HCEC 1CT (cell line): ENCODE measurements at regions not wholly inside any gene's neighbourhood (a gene's known extent, or its start where the extent isn't known, plus 50 kb on each side); places are given as distances from the start of the nearest gene placed in this dataset.
A peak's percentile ranks its signal among the peaks of the same experiment; 100 is the strongest.
"Not testable (repeated sequence)": the region's sequence is repeated elsewhere in the genome, so short reads cannot be mapped to it uniquely, and the experiment has no call there.

Experiments
- DNase-seq: peaks from one replicate; pipeline ENCODE4 v3.0.0-alpha.2; 2017

DNA sequence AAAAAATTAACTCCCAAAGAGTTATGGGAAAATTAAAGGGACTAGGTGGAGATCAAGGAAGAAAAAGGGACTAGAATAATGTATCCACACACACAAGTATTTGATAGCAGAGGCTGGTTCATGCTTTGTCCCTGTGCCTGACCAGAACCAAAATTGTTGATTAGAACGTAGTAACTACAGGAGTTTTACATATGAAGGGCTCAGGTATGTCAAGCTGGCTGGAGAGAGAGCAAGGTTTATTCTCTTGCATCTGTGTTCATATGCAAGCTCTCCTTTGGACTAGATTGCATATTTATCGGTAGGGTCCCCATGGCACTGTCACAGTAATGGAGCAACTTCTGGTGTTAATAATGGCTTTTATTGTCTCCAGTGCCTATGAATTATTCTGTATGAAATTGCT is 239.9 kb upstream of the TRPM3 start:
- no peak for DNase-seq

DNA sequence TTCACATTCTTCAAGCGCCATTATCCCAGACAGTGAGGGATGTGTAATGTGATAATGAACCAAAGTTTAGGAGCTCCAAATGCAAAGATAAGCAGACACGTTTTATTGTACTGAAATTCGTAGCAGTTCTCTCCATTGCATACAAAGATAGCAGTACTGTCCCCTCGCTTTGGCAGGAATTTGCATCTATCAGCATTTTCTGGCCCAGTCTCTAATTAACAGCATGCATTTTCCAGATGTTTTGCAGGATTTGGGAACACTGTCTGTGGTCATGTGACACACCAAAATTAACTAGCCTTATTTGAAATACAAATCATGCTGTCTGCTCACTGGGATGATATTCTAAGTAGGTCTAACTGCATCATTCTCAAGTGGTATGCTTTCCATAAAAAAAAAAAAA is 235.9 kb upstream of the TRPM3 start:
- no peak for DNase-seq

DNA sequence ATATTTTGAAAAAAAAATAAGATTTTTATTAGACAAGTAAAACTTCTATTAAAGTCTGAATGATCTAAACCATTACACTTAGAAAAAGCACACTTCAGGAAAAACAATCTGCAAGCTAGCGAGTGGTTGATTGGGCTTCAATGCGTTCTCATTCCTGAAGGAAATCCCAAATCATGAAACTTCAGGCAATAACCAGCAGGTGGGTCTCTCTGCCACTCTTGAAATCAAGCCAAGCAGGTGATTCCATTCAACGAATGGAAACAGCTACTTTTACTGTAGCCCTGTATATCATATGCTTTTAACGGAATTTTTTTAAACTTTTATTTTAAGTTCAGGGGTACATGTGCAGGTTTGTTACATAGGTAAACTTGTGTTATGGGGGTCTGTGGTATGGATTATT is 234.5 kb upstream of the TRPM3 start:
- DNase-seq: no peak

DNA sequence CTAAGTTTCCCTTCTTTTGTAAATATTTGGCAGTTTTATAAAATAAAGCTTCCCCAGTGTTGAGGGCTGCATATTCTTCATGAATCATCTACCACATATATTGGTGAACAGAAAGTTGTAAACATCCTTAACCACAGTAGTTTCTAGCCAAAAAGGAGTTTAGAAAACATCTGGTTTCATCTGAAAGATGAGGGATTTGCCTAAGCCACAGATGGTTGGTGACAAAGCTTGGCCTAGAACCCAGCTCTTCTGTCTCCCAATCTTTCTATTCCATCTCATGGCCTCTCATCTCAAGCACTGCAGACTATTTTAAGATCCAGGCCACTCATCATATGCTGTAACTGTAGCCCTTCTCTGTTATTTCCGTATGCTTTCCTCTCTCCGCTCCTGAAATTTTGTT is 232.3 kb upstream of the TRPM3 start:
- DNase-seq: peak; percentile 19

DNA sequence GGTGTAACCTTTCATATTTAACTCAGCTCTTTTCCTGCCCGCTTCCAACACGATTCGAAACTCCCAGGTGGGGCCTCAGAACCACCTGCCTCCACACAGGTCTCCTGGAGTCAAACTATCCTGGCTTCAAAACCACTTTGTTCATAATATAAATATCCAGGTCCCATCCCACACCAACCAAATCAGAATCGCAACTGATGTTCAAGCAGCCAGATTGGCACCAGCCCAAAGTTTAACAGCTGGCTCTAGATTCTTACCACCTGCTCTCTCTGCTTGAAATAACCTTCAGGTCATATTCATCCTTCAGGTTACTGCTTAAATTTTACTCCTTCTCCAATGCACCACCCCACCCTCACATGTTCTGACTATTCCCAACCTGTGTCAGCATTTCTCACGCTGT is 231.4 kb upstream of the TRPM3 start:
- DNase-seq: no peak

DNA sequence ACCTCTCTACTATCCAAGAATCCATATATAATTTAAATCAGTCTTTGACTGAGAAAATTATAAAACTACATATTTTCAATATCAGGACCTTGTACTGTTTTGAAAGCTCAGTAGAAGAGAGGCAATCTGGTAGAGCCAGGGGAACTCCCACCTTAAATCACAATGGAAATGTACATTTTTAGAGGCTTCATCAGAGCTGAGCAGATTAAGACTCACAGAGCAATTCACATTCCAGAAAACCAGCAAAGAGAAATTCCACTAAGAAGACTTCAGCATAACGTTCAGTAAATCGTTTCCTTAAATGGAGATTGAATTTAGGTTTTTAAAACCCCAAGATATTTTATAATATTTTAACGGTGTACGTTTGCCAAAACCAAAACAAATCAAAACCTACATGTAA is 227.8 kb upstream of the TRPM3 start:
- peak; percentile 8 for DNase-seq

DNA sequence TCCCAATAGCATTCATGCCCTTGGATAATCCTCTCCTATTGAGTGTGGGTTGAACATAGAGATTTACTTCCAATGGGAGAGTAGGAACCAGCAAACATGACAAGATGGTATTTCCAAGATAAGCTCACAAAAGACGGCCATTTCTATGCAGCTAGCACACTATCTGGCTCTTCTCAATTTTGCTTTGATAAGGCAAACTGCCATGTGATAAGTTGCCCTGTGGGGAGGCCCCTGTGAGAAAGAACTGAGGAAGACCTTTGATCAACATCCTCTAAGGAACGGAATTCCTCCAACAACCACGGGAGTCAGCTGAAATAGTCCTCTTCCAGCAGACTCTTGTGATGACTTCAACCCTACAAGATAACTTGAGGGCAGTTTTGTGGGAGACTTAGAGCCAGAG is 211.9 kb upstream of the TRPM3 start:
- DNase-seq: no peak

DNA sequence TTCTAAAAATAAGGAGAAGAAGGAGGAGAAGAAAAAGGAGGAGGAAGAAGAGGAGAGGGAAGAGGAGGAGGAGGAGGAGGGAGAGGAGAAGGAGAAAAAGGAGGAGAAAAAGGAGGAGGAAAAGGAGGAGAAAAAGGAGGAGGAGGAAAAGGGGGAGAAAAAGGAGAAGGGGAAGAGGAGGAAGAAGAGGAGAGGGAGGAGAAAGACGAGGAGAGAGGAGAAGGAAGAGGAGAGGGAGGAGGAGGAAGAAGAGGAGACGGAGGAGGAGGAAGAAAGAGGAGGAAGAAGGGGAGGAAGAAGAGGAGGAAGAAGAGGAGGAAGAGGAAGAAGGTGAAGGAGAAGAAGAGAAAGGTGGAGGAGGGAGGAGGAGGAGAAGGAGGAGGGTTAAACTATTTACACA is 210.2 kb upstream of the TRPM3 start:
- no peak for DNase-seq

DNA sequence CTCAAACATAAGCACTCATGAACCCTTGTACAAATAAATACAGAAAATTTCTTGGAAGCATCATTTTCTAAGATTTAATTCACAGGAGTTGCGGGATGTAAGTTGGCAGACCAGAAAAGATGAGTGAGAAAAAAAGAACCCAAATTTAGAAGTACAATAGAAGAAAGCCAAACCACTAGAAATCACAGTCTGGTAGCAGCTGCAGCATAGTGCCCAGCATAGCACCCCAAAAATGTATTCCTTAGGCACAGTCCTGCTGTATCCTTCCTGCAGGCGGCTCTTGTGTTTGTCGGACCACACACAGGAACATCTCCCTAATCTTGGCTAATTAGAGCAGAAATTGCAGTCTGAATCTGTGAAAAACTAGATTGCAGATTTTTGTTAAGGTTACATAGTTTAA is 208.5 kb upstream of the TRPM3 start:
- no peak for DNase-seq

DNA sequence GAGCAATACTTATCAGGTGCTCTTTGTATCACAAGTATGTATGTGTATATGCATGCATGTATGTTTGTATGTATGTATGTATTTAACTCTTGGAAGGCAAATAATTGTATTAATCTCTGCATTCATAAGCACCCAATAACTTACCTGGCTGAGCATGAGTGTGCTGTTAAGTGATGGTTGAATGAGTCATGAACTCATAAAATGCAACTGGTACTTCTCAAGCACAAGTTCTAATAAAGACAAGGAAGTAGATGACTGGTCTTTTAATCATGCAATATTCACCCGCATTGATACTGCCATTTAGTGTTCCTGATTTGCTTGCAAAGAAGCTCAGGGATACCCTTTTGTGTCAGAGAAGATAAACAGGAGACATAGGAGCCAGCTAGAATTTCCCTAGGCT is 204.9 kb upstream of the TRPM3 start:
- no peak for DNase-seq

DNA sequence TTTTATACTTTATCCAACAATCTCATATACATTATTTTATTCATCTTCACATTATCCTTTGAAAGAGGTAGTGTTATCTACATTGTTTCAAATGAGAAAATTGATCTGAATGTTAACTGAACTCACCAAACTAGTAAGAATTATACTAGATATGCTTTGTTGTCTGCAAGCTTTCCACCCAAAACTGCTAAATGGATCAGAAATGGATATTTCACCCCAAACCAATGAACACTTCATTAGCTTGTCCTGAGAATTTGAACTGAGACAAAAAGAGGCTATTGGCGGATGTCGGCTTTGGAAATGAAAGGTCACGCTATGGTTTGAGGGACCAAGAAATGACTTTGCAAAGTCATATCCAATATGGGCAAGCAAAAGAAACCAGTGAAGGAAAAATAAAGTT is 201.9 kb upstream of the TRPM3 start:
- DNase-seq: no peak

DNA sequence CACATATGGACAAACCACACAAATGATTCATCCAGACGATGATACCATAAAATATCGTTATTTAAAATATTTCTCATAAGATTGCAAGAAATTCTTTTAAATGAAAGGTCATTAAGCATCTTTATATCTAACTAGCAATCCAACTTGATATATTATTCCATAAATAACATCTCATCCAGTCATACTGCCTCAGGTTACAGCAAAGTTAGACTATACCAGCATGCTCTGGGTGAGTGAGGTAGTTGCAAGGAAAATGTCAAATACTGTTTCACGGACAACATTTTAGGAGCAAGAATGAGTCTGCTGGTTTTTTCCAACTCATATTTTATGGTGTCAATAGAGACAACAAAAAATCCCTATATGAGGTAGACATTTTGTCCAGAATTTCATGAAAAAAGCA is 200.9 kb upstream of the TRPM3 start:
- no peak for DNase-seq

DNA sequence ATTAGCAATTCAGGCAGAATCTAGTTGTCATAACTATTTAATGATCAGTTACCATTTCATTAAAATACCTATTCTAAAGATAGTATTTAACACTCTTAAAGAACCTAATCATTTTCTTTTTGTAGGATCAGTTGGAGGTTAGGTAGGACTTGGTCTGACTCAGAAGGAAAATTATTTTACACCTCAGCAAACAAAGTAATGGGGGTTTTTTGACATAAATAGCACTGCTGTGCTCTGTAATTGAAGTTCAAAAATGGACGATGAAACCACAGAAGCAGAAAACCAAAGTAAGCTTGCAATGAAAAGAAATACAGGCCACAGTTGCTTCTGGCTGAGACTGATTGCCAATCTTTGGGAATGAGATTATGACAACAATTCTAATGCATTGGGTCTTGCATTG is 187.0 kb upstream of the TRPM3 start:
- DNase-seq: no peak

DNA sequence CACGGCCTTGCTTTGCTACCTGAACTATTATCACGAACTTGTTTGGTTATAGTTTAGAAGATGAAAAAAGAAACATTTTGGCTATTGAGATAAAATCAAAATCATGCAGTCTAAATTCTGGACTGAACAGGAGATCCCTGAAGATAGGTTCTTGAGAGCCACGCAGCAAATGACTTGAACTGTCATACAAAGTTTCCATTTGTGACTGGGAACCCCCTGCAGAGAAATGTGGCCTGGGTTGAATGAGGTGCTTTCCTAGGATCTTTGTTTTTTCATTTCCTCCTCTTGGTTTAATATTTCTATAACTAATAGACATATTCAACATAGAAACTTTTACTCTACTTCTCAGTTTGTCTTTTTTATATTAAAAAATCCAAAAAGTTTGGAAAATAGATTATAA is 184.7 kb upstream of the TRPM3 start:
- no peak for DNase-seq

DNA sequence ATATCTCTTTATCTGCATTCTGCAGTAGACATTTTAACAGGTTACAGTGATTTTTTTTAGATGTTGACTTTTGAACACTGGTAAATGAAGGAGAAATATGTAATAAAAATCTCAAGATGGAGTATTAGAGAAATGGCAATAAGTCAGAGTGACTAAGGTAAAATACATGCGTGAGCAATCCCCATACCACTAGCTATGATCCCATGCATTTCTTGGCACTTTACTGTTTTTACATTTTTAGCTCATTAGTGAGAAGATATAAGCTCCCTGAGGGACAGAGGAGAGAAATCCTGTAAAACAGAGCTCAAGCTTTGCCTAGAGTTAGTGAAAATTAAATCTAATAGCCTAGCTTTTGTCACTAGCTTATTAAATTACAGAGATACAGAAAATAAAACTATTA is 181.9 kb upstream of the TRPM3 start:
- peak; percentile 6 for DNase-seq

DNA sequence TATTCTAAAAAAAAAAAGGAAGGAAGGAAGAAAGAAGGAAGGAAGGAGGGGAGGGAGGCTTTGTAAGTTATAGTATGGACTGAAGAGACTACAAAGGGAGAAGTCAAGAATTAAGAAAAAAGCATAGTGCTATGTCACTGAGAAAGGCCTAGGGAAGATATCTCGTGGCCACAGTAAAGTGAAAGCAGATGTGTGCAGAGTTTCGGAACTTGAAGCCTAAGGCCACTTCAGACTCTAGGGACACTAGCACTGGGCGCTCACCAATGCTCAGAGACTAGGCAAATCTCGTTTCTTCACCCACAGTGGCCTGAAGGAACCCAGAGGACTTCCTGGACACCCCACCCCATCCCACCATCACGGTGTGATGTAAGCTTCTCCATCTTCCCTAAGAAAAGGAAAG is 181.4 kb upstream of the TRPM3 start:
- DNase-seq: no peak

DNA sequence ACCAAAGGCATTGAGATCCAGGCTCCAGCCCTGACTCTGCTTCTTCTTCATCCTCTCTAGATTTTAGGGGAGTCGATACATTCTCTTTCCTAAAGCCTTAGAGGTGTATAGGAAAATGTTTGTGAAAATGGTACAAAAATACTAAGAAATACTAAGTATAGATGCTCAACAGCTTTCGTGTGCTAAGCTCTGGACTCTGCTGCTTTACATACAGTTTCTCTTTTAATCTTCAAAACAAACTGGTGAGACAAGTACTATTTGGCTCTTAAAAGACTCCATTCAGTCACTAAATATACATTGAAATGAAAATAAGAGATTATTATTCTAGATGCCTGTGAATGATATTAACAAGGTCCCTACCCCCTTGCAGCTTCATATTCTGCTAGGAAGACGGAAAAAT is 174.5 kb upstream of the TRPM3 start:
- no peak for DNase-seq

DNA sequence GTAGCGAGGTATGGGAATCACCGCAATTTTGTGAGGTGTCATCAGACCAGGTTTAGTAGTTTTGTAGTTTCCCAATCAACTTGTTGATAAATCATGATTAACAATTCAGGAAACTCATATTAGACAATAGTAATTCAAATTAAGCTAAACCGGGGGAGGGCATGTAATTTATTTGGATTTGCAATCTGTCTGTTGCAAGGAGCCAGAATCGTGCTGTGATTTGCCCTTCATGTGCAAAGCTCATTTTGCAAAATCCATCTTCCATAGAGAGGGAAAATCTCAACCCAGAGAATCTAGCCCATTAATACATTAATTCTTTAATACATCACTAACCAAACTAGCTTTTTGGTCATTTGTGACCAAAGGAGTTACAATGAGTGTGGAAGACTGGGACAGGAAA is 164.7 kb upstream of the TRPM3 start:
- DNase-seq: no peak

DNA sequence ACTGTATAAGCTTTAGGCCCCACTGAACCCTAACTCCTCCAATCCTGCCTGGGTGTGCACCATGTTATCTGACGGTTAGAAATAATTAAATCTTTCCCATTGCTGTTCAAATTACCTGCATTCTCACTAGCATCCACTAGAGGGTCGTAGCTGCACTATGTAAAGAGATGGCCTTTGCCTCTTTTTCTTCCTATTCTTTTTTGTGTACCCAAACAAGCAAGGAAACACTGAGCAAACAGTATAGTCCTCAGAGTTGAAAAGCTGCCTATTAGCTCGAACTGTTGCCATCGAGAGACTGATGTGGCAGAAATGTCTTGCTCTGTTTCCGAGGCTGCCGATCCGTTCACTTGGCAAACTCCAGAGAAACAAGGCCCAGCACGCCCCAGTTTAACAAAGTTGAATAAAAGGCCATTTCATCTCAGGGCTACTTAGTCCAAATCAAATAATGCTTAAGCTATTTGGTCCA is 163.8 kb upstream of the TRPM3 start:
- peak; percentile 49 for DNase-seq

DNA sequence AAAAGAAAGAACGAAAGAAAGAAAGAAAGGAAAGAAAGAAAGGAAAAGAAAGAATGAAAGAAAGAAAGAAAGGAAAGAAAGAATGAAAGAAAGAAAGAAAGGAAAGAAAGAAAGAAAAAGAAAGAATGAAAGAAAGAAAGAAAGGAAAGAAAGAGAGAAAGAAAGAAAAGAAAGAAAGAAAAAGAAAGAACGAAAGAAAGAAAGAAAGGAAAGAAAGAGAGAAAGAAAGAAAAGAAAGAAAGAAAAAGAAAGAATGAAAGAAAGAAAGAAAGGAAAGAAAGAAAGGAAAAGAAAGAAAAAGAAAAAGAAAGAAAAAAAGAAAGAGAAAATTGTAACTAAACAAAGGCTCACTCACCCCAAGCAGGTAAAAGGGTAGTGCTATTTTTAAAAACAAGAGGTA is 160.7 kb upstream of the TRPM3 start:
- not testable (repeated sequence) for DNase-seq

DNA sequence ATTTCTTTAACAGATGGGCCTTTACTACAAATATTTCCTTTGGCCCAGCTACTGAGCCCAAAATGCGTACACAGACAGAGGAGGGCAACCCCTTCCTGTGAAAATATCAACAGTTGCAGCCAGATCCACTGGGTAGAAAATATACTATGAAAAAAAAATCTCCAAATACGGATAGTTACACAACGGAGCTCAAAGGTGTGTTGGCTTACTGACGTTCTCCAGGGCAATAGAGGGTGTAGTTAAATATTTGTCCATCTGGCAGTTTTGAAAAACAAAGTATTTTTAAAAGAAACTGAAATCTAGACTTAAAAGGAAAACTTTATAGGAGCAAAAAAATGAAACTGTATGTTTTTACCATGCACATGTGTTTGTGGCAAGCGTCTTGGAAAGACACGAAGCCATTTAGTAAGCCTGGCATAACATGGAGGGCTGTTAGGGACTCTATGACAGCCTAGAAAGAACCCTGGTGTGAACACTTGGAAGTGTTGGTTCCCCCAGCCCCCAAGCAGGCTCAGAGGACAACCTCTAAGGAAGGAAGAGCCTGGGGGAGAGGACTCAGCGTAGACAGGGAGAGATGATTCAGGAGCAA is 157.8 kb upstream of the TRPM3 start:
- DNase-seq: no peak

DNA sequence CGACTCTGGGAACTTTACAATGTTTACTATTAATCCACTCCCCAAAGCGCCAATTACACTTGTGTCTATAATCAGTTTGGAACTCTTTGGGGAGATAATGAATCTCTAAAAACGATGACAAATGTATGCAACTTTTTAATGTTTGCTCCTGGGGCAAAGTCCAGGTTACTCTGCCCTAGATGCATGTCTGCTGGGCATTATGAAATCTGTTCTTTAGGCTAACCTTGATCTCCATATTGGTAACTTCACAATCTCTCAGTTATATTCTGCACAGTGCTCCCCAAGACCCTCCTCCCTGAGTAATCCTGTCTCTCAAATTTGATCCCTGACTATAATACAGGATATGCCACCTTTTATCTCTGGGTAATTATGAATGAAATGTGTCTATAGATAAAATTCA is 152.2 kb upstream of the TRPM3 start:
- DNase-seq: no peak

DNA sequence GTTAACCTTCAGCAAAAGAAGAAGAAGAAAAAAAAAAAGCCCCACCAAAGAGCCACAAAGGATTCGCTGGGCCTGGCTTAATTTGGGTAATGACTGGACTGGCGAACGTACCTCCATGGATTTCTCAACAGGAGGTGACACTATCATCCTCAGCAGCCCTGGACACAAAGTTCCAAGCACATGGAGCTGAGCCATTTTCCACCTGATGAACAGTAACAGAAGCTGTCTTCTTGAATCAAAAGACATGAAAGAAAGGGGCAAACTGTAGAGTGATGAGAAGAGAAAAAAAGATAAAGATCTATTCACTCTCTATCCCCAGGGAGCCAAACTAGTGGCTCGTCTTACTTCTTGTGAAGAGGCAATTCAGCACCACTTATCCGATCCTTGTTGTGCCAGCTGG is 150.2 kb upstream of the TRPM3 start:
- no peak for DNase-seq

DNA sequence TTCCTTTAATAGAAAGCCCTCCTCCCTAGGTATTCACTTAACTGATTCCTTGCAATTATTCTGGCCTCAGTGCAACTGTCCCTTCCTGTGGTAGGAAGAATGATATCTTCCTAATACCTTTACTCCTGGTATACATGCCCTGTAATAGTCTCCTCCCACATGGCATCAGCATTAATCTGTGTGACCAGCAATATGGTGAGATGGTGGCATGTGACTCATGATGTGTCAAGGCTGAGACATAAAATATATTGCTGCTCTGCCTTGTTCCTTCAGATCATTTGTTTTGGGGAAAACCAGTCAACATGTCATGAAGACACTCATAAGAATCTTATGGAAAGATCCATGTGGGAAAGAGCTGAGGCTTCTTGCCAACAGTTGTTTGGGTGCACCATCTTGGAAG is 149.1 kb upstream of the TRPM3 start:
- DNase-seq: no peak

DNA sequence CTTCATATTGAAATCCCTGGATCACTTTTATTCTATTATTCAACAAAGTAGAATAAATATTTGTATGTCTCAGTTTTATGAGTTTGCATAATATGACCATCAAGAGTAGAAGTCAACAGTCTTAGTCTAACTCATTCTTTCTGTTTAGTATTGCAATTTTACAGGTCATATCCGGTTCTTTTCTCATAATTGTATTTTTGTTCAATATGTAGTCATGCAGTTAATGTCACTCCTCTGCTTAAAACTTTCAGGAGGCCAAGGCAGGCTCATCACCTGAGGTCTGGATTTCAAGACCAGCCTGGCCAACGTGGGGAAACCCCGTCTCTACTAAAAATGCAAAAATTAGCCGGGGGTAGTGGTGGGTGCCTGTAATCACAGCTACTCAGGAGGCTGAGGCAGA is 148.4 kb upstream of the TRPM3 start:
- DNase-seq: no peak
